H1 (cell line): ENCODE measurements at regions not wholly inside any gene's neighbourhood (a gene's known extent, or its start where the extent isn't known, plus 50 kb on each side); places are given as distances from the start of the nearest gene placed in this dataset.

Experiments
- CTBP2 ChIP-seq: IDR thresholded peaks from 2 replicates; pipeline ENCODE4 v1.7.0; 2011; ENCODE audit warnings: borderline replicate concordance, mild to moderate bottlenecking, moderate library complexity, mixed read lengths, low read length; ENCODE audit not compliant: insufficient read depth, insufficient read length
- CTCF ChIP-seq, 3 experiments: IDR thresholded peaks; 1 replicate in 2 of 3; 2 replicates in 1 of 3; pipeline versions ENCODE4 v1.5.1 to v1.6.1; 2011; ENCODE audit warnings: low read length in 3 of 3, mild to moderate bottlenecking in 3 of 3, inconsistent platforms in 2 of 3, low read depth in 1 of 3, moderate library complexity in 1 of 3; ENCODE audit not compliant: insufficient read depth in 1 of 3; ENCODE audit errors: control extremely low read depth in 1 of 3
- EZH2 ChIP-seq: fragments of 200-600 bp; sonication (generic); IDR thresholded peaks from 2 replicates; pipeline ENCODE4 v1.7.1; 2012; ENCODE audit warnings: low read depth, mild to moderate bottlenecking, moderate library complexity, low read length, inconsistent platforms; ENCODE audit not compliant: severe bottlenecking
- FOSL1 ChIP-seq: IDR thresholded peaks from 2 replicates; pipeline ENCODE4 v1.6.1; 2011; ENCODE audit warnings: mild to moderate bottlenecking, low read depth, low read length, moderate library complexity; ENCODE audit not compliant: insufficient read depth
- MAX ChIP-seq: IDR thresholded peaks from 2 replicates; pipeline ENCODE4 v1.6.1; 2012; ENCODE audit warnings: inconsistent platforms
- POLR2A ChIP-seq, 2 experiments: IDR thresholded peaks; 1 replicate in 1 of 2; 2 replicates in 1 of 2; pipeline ENCODE4 v1.6.1; 2011; ENCODE audit warnings: low read depth in 2 of 2, low read length in 2 of 2, mild to moderate bottlenecking in 2 of 2; ENCODE audit errors: control extremely low read depth in 1 of 2
- POLR2AphosphoS5 ChIP-seq: IDR thresholded peaks from 2 replicates; pipeline ENCODE4 v1.6.1; 2011; ENCODE audit warnings: low read depth, low read length
- RAD21 ChIP-seq, 2 experiments: IDR thresholded peaks in 1 of 2; conservative IDR thresholded peaks in 1 of 2; 2 replicates each; pipeline ENCODE4 v1.6.1; 2011; ENCODE audit warnings: low read depth in 2 of 2, low read length in 2 of 2, improper control_type of control experiment in 1 of 2, inconsistent platforms in 1 of 2, mild to moderate bottlenecking in 1 of 2, moderate library complexity in 1 of 2
- RFX5 ChIP-seq: IDR thresholded peaks from 2 replicates; pipeline ENCODE4 v1.6.1; 2011; ENCODE audit warnings: low read depth, low read length, improper control_type of control experiment, borderline replicate concordance
- SIX5 ChIP-seq: IDR thresholded peaks from 2 replicates; pipeline ENCODE4 v1.6.1; 2011; ENCODE audit warnings: mild to moderate bottlenecking, low read depth, low read length

DNA sequence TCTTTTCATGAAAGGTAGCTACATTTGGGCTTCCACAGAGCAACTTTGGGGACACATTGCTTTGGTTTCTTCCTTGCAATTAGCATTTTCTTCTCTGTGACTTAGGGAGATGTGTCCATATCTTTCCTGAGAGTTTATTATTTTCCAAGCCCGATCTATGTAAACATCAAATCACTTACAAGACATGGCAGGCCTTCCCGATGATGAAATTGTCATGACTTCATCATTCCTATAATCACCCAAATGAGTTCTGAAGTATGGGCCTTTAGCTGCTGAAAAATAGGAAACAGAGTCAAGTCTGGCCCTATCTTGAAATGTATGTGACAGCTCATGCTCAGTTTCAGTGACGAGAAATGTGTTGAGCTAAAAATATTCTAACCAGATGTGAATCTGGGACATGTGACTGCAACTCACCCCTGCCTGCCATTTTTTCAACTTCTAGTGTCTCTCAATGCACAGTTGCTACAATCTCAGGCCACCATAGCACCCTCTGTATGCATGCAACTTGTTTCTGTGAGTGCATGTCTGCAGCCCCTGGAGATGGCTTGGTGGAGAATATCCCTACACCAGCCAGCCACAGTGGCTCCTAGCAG, 199.6 kb upstream of the MAF start:
- TF ChIP-seq SIX5, result no peak
- TF ChIP-seq MAX, result no peak
- no peak for TF ChIP-seq FOSL1
- no peak for TF ChIP-seq POLR2A (IDR thresholded peaks at IDR 0.05; ENCODE audit: control extremely low read depth in 1 of 2, low read depth in 2 of 2, low read length in 2 of 2)
- TF ChIP-seq CTCF (IDR thresholded peaks at IDR 0.05; ENCODE audit: control extremely low read depth in 1 of 3, insufficient read depth in 1 of 3, low read depth in 1 of 3, low read length in 3 of 3), result no peak
- no peak for TF ChIP-seq POLR2AphosphoS5
- no peak for TF ChIP-seq RFX5
- TF ChIP-seq EZH2, result no peak
- no peak for TF ChIP-seq CTBP2
- no peak for TF ChIP-seq RAD21 (IDR thresholded peaks at IDR 0.05 in 1 of 2, conservative IDR thresholded peaks at IDR 0.05 in 1 of 2; ENCODE audit: low read depth in 2 of 2, low read length in 2 of 2)
